GM18499 (cell line): ENCODE measurements at regions not wholly inside any gene's neighbourhood (a gene's known extent, or its start where the extent isn't known, plus 50 kb on each side); places are given as distances from the start of the nearest gene placed in this dataset.
A peak's percentile ranks its signal among the peaks of the same experiment; 100 is the strongest.

Source experiments
- ATAC-seq: cut with Tn5 transposase; IDR thresholded peaks from one replicate; pipeline ENCODE4 v1.9.1; 2021; ENCODE audit warnings: moderate number of reproducible peaks; ENCODE audit not compliant: insufficient read depth, unreplicated experiment

- ATAC-seq, result no peak
Measured at GRCh38 chr12:125262851-125263250, 197.6 kb downstream of the AACS start.

GRCh38 chr12:125263385-125263784 is 198.2 kb downstream of the AACS start:
- ATAC-seq, result no peak

- no peak for ATAC-seq
Measured at GRCh38 chr12:125267114-125267513, 201.9 kb downstream of the AACS start.

- ATAC-seq, result no peak
Measured at GRCh38 chr12:125269276-125269675, 204.0 kb downstream of the AACS start.

GRCh38 chr12:125271892-125272291 is 206.7 kb downstream of the AACS start:
- no peak for ATAC-seq

GRCh38 chr12:125272383-125272933 is 207.2 kb downstream of the AACS start:
- ATAC-seq, result no peak

- ATAC-seq, result no peak
Measured at GRCh38 chr12:125276567-125276966, 211.3 kb downstream of the AACS start.

- ATAC-seq, result no peak
Measured at GRCh38 chr12:125280482-125281377, 215.5 kb downstream of the AACS start.

- ATAC-seq, result no peak
Measured at GRCh38 chr12:125282921-125283320, 217.7 kb downstream of the AACS start.

GRCh38 chr12:125283521-125283920 is 218.3 kb downstream of the AACS start:
- no peak for ATAC-seq

- ATAC-seq, result no peak
Measured at GRCh38 chr12:125284087-125284486, 218.9 kb downstream of the AACS start.

GRCh38 chr12:125284945-125285685 is 219.9 kb downstream of the AACS start:
- ATAC-seq, result no peak

GRCh38 chr12:125286005-125286727 is 220.9 kb downstream of the AACS start:
- ATAC-seq, result no peak

- ATAC-seq, result peak; percentile 94
Measured at GRCh38 chr12:125287155-125287847, 222.1 kb downstream of the AACS start.

GRCh38 chr12:125288931-125289928 is 224.0 kb downstream of the AACS start:
- ATAC-seq, result no peak

GRCh38 chr12:125289970-125290369 is 224.7 kb downstream of the AACS start:
- ATAC-seq, result no peak

- ATAC-seq, result no peak
Measured at GRCh38 chr12:125292700-125293099, 227.5 kb downstream of the AACS start.

GRCh38 chr12:125295550-125295949 is 230.3 kb downstream of the AACS start:
- no peak for ATAC-seq

GRCh38 chr12:125296701-125297100 is 231.5 kb downstream of the AACS start:
- ATAC-seq, result no peak
